CD14-positive monocyte (primary cell): ENCODE measurements at regions not wholly inside any gene's neighbourhood (a gene's known extent, or its start where the extent isn't known, plus 50 kb on each side); places are given as distances from the start of the nearest gene placed in this dataset.

ENCODE experiments used
- DNase-seq, 3 donors: peaks; one replicate each; pipeline ENCODE4 v3.0.0-alpha.2; 2011 to 2022
- H2AFZ ChIP-seq: 2 replicates; pipeline ENCODE4 v1.6.0; 2012; ENCODE audit warnings: mild to moderate bottlenecking, low read depth, low read length, inconsistent platforms; ENCODE audit not compliant: insufficient read depth, poor library complexity, severe bottlenecking
- H3K27ac ChIP-seq, 2 donors: 1 replicate in 1 of 2; 2 replicates in 1 of 2; pipeline ENCODE4 v1.5.1; 2012 to 2013; ENCODE audit warnings: low read length in 2 of 2, control low read depth in 1 of 2, inconsistent platforms in 1 of 2, low read depth in 1 of 2, mild to moderate bottlenecking in 1 of 2
- H3K27me3 ChIP-seq, 2 donors: one replicate each; pipeline versions ENCODE4 v1.6.0 to v1.6.1; 2011 to 2013; ENCODE audit warnings: low read length in 2 of 2; ENCODE audit not compliant: control insufficient read depth in 2 of 2, insufficient read depth in 2 of 2
- H3K36me3 ChIP-seq, 2 donors: replicated peaks in 1 of 2; 1 replicate in 1 of 2; 2 replicates in 1 of 2; pipeline versions ENCODE4 v1.5.1 to v1.6.1; 2012 to 2013; ENCODE audit warnings: low read length in 2 of 2, control low read depth in 1 of 2, inconsistent platforms in 1 of 2, mild to moderate bottlenecking in 1 of 2; ENCODE audit not compliant: insufficient read depth in 2 of 2, control insufficient read depth in 1 of 2
- H3K4me1 ChIP-seq, 2 donors: 1 replicate in 1 of 2; 2 replicates in 1 of 2; pipeline versions ENCODE4 v1.5.1 to v1.6.1; 2012 to 2013; ENCODE audit warnings: low read length in 2 of 2, control low read depth in 1 of 2, inconsistent platforms in 1 of 2, mild to moderate bottlenecking in 1 of 2, moderate library complexity in 1 of 2; ENCODE audit not compliant: insufficient read depth in 2 of 2, control insufficient read depth in 1 of 2
- H3K4me2 ChIP-seq: replicated peaks from 2 replicates; pipeline ENCODE3; 2012; ENCODE audit warnings: low read length, moderate library complexity, mild to moderate bottlenecking; ENCODE audit not compliant: poor library complexity, severe bottlenecking; ENCODE audit errors: extremely low read depth
- H3K4me3 ChIP-seq, 3 experiments: fragments of 200-600 bp in 1 of 3; sonication (generic) in 1 of 3; replicated peaks in 1 of 3; 1 replicate in 2 of 3; 2 replicates in 1 of 3; pipeline ENCODE4 v1.5.1; 2011 to 2013; ENCODE audit warnings: low read length in 3 of 3, mild to moderate bottlenecking in 3 of 3, control low read depth in 2 of 3, low read depth in 2 of 3, inconsistent platforms in 1 of 3, moderate library complexity in 1 of 3
- H3K79me2 ChIP-seq: 2 replicates; pipeline ENCODE4 v1.6.0; 2012; ENCODE audit warnings: mild to moderate bottlenecking, control low read depth, inconsistent platforms, low read length, moderate library complexity; ENCODE audit not compliant: insufficient read depth
- H3K9ac ChIP-seq: 2 replicates; pipeline ENCODE4 v1.6.0; 2017; ENCODE audit warnings: low read length, mild to moderate bottlenecking; ENCODE audit not compliant: insufficient read depth, poor library complexity, severe bottlenecking
- H3K9me3 ChIP-seq, 2 donors: replicated peaks in 1 of 2; 1 replicate in 1 of 2; 2 replicates in 1 of 2; pipeline versions ENCODE4 v1.5.1 to v1.6.1; 2012 to 2013; ENCODE audit warnings: low read length in 2 of 2, control low read depth in 1 of 2; ENCODE audit not compliant: control insufficient read depth in 1 of 2, insufficient read depth in 1 of 2
- H4K20me1 ChIP-seq: 2 replicates; pipeline ENCODE4 v1.6.0; 2012; ENCODE audit warnings: mild to moderate bottlenecking, low read length, control low read depth, moderate library complexity; ENCODE audit not compliant: insufficient read depth
- H3K27ac Mint-ChIP-seq, 7 donors: one replicate each; pipeline ENCODE4 v1.8.0; 2020; ENCODE audit warnings: mild to moderate bottlenecking in 7 of 7, mixed read lengths in 7 of 7, moderate library complexity in 6 of 7, inconsistent platforms in 2 of 7
- H3K27me3 Mint-ChIP-seq, 3 donors: one replicate each; pipeline ENCODE4 v1.8.0; 2021 to 2022; ENCODE audit warnings: low read depth in 3 of 3, mild to moderate bottlenecking in 3 of 3, mixed read lengths in 3 of 3, moderate library complexity in 3 of 3, inconsistent platforms in 1 of 3
- H3K36me3 Mint-ChIP-seq, 2 donors: one replicate each; pipeline ENCODE4 v1.8.0; 2020; ENCODE audit warnings: mixed read lengths in 2 of 2, inconsistent platforms in 1 of 2, mild to moderate bottlenecking in 1 of 2
- H3K4me1 Mint-ChIP-seq: one replicate; pipeline ENCODE4 v1.8.0; 2020; ENCODE audit warnings: mild to moderate bottlenecking, mixed read lengths
- H3K4me3 Mint-ChIP-seq, 2 donors: one replicate each; pipeline ENCODE4 v1.8.0; 2020; ENCODE audit warnings: mild to moderate bottlenecking in 2 of 2, mixed read lengths in 2 of 2, moderate library complexity in 1 of 2
- H3K9me3 Mint-ChIP-seq, 7 donors: one replicate each; pipeline ENCODE4 v1.8.0; 2020 to 2022; ENCODE audit warnings: mixed read lengths in 7 of 7, mild to moderate bottlenecking in 6 of 7, moderate library complexity in 6 of 7, inconsistent platforms in 2 of 7
- WGBS: methylation state at CpG from one replicate; pipeline ENCODE4 v1.1.5; 2013; ENCODE audit warnings: missing lambda C conversion rate; ENCODE audit not compliant: insufficient coverage; 5-methylcytosine and 5-hydroxymethylcytosine counted together
- intact Hi-C, 2 donors: fragments of 100-400 bp; cut with micrococcal nuclease; formaldehyde crosslinking; loops; one replicate each; pipeline versions ENCODE4 v1.15.0 to v1.15.1; 2023
- TF ChIP-seq, protein P1 (sequence below): fragments of 200-600 bp; IDR thresholded peaks from one replicate; pipeline ENCODE4 v1.8.0; 2022; ENCODE audit warnings: antibody characterized with exemption, mild to moderate bottlenecking

DNA sequence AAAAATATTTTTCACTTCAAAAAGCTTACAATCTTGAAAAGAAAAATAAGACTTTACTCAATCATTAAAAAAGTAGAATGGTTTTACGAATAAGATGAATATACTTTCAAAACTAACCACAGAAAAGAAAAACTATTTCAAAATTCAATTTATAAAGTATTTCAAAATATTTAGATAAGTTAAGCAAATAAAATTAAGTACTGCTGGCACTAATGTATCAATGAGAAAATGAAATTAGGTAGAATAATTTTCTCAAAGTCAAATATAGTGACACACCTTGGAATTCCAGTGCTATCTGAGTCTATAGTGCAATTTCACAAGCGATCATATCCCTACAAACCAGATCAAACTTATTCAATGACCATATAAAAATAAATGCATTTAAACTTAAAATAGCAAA lies 109.8 kb upstream of the SEMA3A start:
- no CpG with 5 or more reads among the region's 2 CpGs for WGBS
- Mint-ChIP-seq H3K4me1 (no peaks in the 10 kb centered on the region), H3K4me3 (no peak overlapping the region), H3K9me3 (peaks cover 0 to 4% (median 0%) of the 10 kb centered on the region in 7 donors), H3K27ac (no peak overlapping the region), H3K27me3 (peaks cover 0 to 1% (median 0%) of the 10 kb centered on the region in 3 donors), H3K36me3 (no peaks in the 10 kb centered on the region)
- H3K27ac ChIP-seq: no peak overlapping the region
- no peaks in the 10 kb centered on the region for H3K36me3 ChIP-seq
- DNase-seq: no peak
- intact Hi-C loops: no loop called here
- H3K4me1 ChIP-seq: no peaks in the 10 kb centered on the region
- TF ChIP-seq, protein P1, sequence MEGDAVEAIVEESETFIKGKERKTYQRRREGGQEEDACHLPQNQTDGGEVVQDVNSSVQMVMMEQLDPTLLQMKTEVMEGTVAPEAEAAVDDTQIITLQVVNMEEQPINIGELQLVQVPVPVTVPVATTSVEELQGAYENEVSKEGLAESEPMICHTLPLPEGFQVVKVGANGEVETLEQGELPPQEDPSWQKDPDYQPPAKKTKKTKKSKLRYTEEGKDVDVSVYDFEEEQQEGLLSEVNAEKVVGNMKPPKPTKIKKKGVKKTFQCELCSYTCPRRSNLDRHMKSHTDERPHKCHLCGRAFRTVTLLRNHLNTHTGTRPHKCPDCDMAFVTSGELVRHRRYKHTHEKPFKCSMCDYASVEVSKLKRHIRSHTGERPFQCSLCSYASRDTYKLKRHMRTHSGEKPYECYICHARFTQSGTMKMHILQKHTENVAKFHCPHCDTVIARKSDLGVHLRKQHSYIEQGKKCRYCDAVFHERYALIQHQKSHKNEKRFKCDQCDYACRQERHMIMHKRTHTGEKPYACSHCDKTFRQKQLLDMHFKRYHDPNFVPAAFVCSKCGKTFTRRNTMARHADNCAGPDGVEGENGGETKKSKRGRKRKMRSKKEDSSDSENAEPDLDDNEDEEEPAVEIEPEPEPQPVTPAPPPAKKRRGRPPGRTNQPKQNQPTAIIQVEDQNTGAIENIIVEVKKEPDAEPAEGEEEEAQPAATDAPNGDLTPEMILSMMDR: no peak
- no peaks in the 10 kb centered on the region for H3K27me3 ChIP-seq
- H3K79me2 ChIP-seq: no peaks in the 10 kb centered on the region
- H3K4me2 ChIP-seq: no peak overlapping the region
- no peak overlapping the region for H3K4me3 ChIP-seq
- no peak overlapping the region for H3K9ac ChIP-seq
- no peaks in the 10 kb centered on the region for H3K9me3 ChIP-seq
- H2AFZ ChIP-seq: no peak overlapping the region
- no peaks in the 10 kb centered on the region for H4K20me1 ChIP-seq

DNA sequence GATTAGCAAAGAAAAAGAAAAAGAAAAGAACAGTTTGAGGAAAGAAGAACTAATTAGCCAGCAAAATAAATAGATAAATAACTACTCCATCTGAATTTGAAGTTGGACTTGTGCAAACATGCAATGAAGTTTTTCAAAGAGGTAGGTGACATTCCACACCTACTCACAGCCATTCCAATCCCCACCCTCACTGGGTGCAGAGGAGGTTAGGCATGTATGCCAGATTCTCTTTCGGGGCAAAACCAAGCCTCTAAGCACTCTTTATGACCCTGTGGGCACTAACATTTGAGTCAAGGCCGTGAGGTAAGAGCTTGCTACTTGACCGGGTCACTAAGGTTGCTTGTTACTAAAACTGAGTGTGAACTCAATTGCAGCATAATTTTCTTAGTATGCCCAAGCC lies 108.4 kb upstream of the SEMA3A start:
- Histone ChIP-seq H3K9me3 (no peaks in the 10 kb centered on the region), H3K4me1 (no peaks in the 10 kb centered on the region), H3K4me2 (no peak overlapping the region), H3K27ac (no peak overlapping the region), H3K9ac (no peak overlapping the region), H3K79me2 (no peaks in the 10 kb centered on the region), H3K36me3 (no peaks in the 10 kb centered on the region), H4K20me1 (no peaks in the 10 kb centered on the region), H3K27me3 (no peaks in the 10 kb centered on the region), H3K4me3 (no peak overlapping the region), H2AFZ (no peak overlapping the region)
- no peaks in the 10 kb centered on the region for H3K4me1 Mint-ChIP-seq
- H3K9me3 Mint-ChIP-seq: peaks cover 0 to 3% (median 0%) of the 10 kb centered on the region in 7 donors
- TF ChIP-seq, protein P1: no peak
- intact Hi-C loops: no loop called here
- H3K27ac Mint-ChIP-seq: no peak overlapping the region
- DNase-seq: no peak
- no peak overlapping the region for H3K4me3 Mint-ChIP-seq
- WGBS: 94% methylated on average over 2 of the region's 3 CpGs
- peaks cover 0 to 1% (median 0%) of the 10 kb centered on the region in 3 donors for H3K27me3 Mint-ChIP-seq
- no peaks in the 10 kb centered on the region for H3K36me3 Mint-ChIP-seq
